ENCODE measurements at regions not wholly inside any gene's neighbourhood (a gene's known extent, or its start where the extent isn't known, plus 50 kb on each side); places are given as distances from the start of the nearest gene placed in this dataset.

GRCh38 chr5:92023555-92023954, 640.4 kb upstream of the ARRDC3 start:
- TF ChIP-seq POLR2AphosphoS5 (IDR thresholded peaks at IDR 0.05; ENCODE audit: insufficient read depth, low read depth, low read length) (no peak), CTCF (IDR thresholded peaks at IDR 0.05; ENCODE audit: extremely low read depth in 1 of 2, insufficient read depth in 1 of 2, low read depth in 1 of 2, low read length in 2 of 2) (no peak), MYC (IDR thresholded peaks at IDR 0.05; ENCODE audit: low read depth, low read length) (no peak), POLR2A (IDR thresholded peaks at IDR 0.05; ENCODE audit: low read depth, low read length) (no peak), MAX (IDR thresholded peaks at IDR 0.05; ENCODE audit: insufficient read depth, insufficient read length) (no peak), EZH2 (IDR thresholded peaks at IDR 0.05; ENCODE audit: borderline replicate concordance, low read depth, low read length, severe bottlenecking) (no peak), JUN (IDR thresholded peaks at IDR 0.05; ENCODE audit: borderline replicate concordance, insufficient read depth, insufficient read length, low read depth) (no peak)

All from endothelial cell of umbilical vein (primary cell).